Naive thymus-derived CD4-positive, alpha-beta T cell (primary cell): ENCODE measurements at regions not wholly inside any gene's neighbourhood (a gene's known extent, or its start where the extent isn't known, plus 50 kb on each side); places are given as distances from the start of the nearest gene placed in this dataset.

ENCODE experiments used
- ATAC-seq: fragments of 150-1000 bp; cut with Tn5 transposase; 2 replicates; pipeline ENCODE4 v1.10.0; 2021; ENCODE audit warnings: mild to moderate bottlenecking, moderate library complexity
- CTCF ChIA-PET: fragments of 350-600 bp; sonication (Branson Sonifier 250); formaldehyde crosslinking; loops from one replicate; lab custom pipeline; 2021; ENCODE audit warnings: antibody characterized with exemption; lab: Charles Lee
- POLR2A ChIA-PET: fragments of 350-600 bp; sonication (Branson Sonifier 250); formaldehyde crosslinking; loops from one replicate; lab custom pipeline; 2021; ENCODE audit warnings: antibody characterized with exemption, inconsistent platforms; lab: Charles Lee
- DNase-seq, 9 donors: peaks; one replicate each; pipeline versions ENCODE4 v3.0.0 to v3.0.0-alpha.2; 2020 to 2022; ENCODE audit warnings: mixed read lengths in 1 of 9
- H3K27ac ChIP-seq: one replicate; pipeline ENCODE4 v1.7.0; 2013; ENCODE audit warnings: mild to moderate bottlenecking, low read depth, low read length, moderate library complexity
- H3K27me3 ChIP-seq, 2 donors: one replicate each; pipeline ENCODE4 v1.7.0; 2013; ENCODE audit warnings: low read length in 2 of 2, mild to moderate bottlenecking in 2 of 2, moderate library complexity in 2 of 2; ENCODE audit not compliant: control insufficient read depth in 2 of 2, insufficient read depth in 2 of 2
- H3K36me3 ChIP-seq, 3 experiments: 1 replicate in 2 of 3; 2 replicates in 1 of 3; pipeline ENCODE4 v1.7.0; 2013; ENCODE audit warnings: low read length in 3 of 3, mild to moderate bottlenecking in 3 of 3, moderate library complexity in 1 of 3; ENCODE audit not compliant: insufficient read depth in 3 of 3, control insufficient read depth in 2 of 3
- H3K4me1 ChIP-seq, 2 donors: one replicate each; pipeline ENCODE4 v1.7.0; 2013; ENCODE audit warnings: low read length in 2 of 2, mild to moderate bottlenecking in 2 of 2, moderate library complexity in 1 of 2; ENCODE audit not compliant: control insufficient read depth in 2 of 2, insufficient read depth in 2 of 2
- H3K4me3 ChIP-seq: 2 replicates; pipeline ENCODE4 v1.7.0; 2013; ENCODE audit warnings: mild to moderate bottlenecking, low read length
- H3K9me3 ChIP-seq, 3 experiments: 1 replicate in 2 of 3; 2 replicates in 1 of 3; pipeline ENCODE4 v1.7.0; 2013; ENCODE audit warnings: low read length in 3 of 3; ENCODE audit not compliant: control insufficient read depth in 2 of 3
- H3K27ac Mint-ChIP-seq, 9 donors: one replicate each; pipeline ENCODE4 v1.8.0; 2020 to 2022; ENCODE audit warnings: mixed read lengths in 9 of 9, mild to moderate bottlenecking in 8 of 9, moderate library complexity in 5 of 9, inconsistent platforms in 2 of 9
- H3K27me3 Mint-ChIP-seq, 5 donors: one replicate each; pipeline ENCODE4 v1.8.0; 2021 to 2022; ENCODE audit warnings: mixed read lengths in 5 of 5, mild to moderate bottlenecking in 1 of 5
- H3K36me3 Mint-ChIP-seq, 5 donors: one replicate each; pipeline ENCODE4 v1.8.0; 2020 to 2022; ENCODE audit warnings: mixed read lengths in 5 of 5, mild to moderate bottlenecking in 3 of 5, inconsistent platforms in 1 of 5
- H3K4me1 Mint-ChIP-seq, 7 donors: one replicate each; pipeline ENCODE4 v1.8.0; 2020 to 2022; ENCODE audit warnings: mixed read lengths in 7 of 7, mild to moderate bottlenecking in 3 of 7, inconsistent platforms in 1 of 7
- H3K4me3 Mint-ChIP-seq, 10 donors: one replicate each; pipeline ENCODE4 v1.8.0; 2020 to 2022; ENCODE audit warnings: mild to moderate bottlenecking in 10 of 10, mixed read lengths in 10 of 10, moderate library complexity in 6 of 10, inconsistent platforms in 2 of 10
- H3K9me3 Mint-ChIP-seq, 11 donors: one replicate each; pipeline ENCODE4 v1.8.0; 2020 to 2022; ENCODE audit warnings: mixed read lengths in 11 of 11, mild to moderate bottlenecking in 4 of 11, inconsistent platforms in 1 of 11, moderate library complexity in 1 of 11
- intact Hi-C, 2 donors: fragments of 100-400 bp; cut with micrococcal nuclease; formaldehyde crosslinking; loops; one replicate each; pipeline ENCODE4 v1.15.1; 2023

GRCh38 chr1:93798291-93798690, 80.7 kb downstream of the DNTTIP2 start:
- Mint-ChIP-seq H3K36me3 (peaks cover 0 to 23% (median 8%) of the 10 kb centered on the region in 5 donors), H3K4me3 (no peak overlapping the region), H3K27ac (no peak overlapping the region), H3K9me3 (peaks cover 0 to 5% (median 0%) of the 10 kb centered on the region in 11 donors), H3K27me3 (peaks cover 0 to 23% (median 4%) of the 10 kb centered on the region in 5 donors), H3K4me1 (no peaks in the 10 kb centered on the region)
- intact Hi-C loops: no loop called here
- H3K4me1 ChIP-seq: no peaks in the 10 kb centered on the region
- no peaks in the 10 kb centered on the region for H3K27me3 ChIP-seq
- CTCF ChIA-PET: interaction anchor here (1.5 kb wide), 1 partner anchor 16 kb away, joined by 3 read pairs; no protein-coding TSS in a partner anchor
- no peaks in the 10 kb centered on the region for H3K36me3 ChIP-seq
- ATAC-seq (no peak), DNase-seq (no peak)
- no peak overlapping the region for H3K4me3 ChIP-seq
- no peaks in the 10 kb centered on the region for H3K9me3 ChIP-seq
- no peak overlapping the region for H3K27ac ChIP-seq
- POLR2A ChIA-PET: no interaction called here

GRCh38 chr1:93784538-93784937, 94.5 kb downstream of the DNTTIP2 start:
- POLR2A ChIA-PET: no interaction called here
- DNase-seq: no peak
- no peak for ATAC-seq
- Mint-ChIP-seq H3K9me3 (peaks cover 0 to 36% (median 14%) of the 10 kb centered on the region in 11 donors), H3K36me3 (peaks cover 0 to 11% (median 4%) of the 10 kb centered on the region in 5 donors), H3K4me3 (no peak overlapping the region), H3K27ac (no peak overlapping the region), H3K4me1 (no peaks in the 10 kb centered on the region), H3K27me3 (peaks cover 0 to 14% (median 0%) of the 10 kb centered on the region in 5 donors)
- no peak overlapping the region for H3K27ac ChIP-seq
- CTCF ChIA-PET: no interaction called here
- no peak overlapping the region for H3K4me3 ChIP-seq
- H3K9me3 ChIP-seq: peaks cover 0 to 13% (median 0%) of the 10 kb centered on the region in 3 experiments
- H3K36me3 ChIP-seq: no peaks in the 10 kb centered on the region
- H3K27me3 ChIP-seq: no peaks in the 10 kb centered on the region
- intact Hi-C loops: no loop called here
- no peaks in the 10 kb centered on the region for H3K4me1 ChIP-seq

DNA sequence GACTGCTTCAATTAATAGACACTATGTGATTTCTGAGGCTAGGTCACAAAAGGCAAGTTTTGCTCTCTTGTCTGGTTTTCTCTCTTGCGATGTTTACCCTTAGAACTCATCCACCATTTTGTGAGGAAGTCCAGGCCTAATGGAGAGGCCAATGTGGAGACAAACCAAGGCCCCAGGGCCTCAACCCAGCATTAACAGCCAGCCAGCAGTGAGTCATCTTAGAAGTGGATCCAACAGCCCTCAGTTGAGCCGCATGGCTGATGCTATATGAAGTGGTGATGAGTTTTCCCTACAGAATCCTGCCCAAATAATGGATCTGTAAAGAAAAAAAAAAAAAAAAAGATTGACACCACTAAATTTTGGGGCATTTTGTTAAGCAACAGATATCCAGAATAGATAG, 95.1 kb downstream of the DNTTIP2 start:
- Mint-ChIP-seq H3K9me3 (peaks cover 0 to 29% (median 7%) of the 10 kb centered on the region in 11 donors), H3K27me3 (peaks cover 0 to 11% (median 0%) of the 10 kb centered on the region in 5 donors), H3K36me3 (peaks cover 0 to 9% (median 4%) of the 10 kb centered on the region in 5 donors), H3K4me1 (no peaks in the 10 kb centered on the region), H3K27ac (no peak overlapping the region), H3K4me3 (no peak overlapping the region)
- no peaks in the 10 kb centered on the region for H3K27me3 ChIP-seq
- no peaks in the 10 kb centered on the region for H3K4me1 ChIP-seq
- peaks cover 0 to 6% (median 0%) of the 10 kb centered on the region in 3 experiments for H3K9me3 ChIP-seq
- no peak for ATAC-seq
- H3K36me3 ChIP-seq: no peaks in the 10 kb centered on the region
- ChIA-PET CTCF (no interaction called here), POLR2A (no interaction called here)
- no peak overlapping the region for H3K4me3 ChIP-seq
- no peak for DNase-seq
- intact Hi-C loops: no loop called here
- H3K27ac ChIP-seq: no peak overlapping the region

DNA sequence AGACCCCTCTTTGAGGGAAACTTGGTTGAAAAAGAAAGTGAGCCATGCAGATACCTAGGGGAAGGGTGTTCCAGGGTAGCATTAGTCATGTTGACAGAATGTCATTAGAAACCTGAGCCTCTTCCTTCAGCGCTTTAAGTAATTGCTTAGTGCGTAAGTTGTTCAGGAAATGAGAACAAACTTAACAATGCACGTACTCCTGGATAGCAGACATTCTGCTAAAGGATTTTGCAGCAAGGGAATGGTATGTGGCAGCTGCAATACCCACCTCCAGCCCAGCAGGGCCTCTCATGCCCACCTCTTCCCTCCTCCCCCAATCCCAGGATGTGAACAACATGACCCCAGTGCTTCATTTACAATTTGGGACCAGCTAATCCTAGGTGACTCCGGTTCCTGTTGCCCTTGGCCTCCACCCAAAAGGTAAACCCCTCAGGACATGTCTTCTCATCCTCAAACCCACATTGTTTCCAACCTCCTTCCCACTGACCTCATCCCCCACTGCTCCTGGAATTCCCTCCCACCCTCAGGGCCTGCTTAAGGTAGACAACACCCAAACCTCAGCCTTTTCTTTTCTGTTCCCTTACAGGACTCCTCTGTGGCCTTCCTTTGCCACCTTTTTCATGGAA, 98.0 kb upstream of the BCAR3 start:
- Histone ChIP-seq H3K4me1 (no peaks in the 10 kb centered on the region), H3K27ac (no peak overlapping the region), H3K4me3 (no peak overlapping the region), H3K9me3 (no peaks in the 10 kb centered on the region), H3K36me3 (no peaks in the 10 kb centered on the region), H3K27me3 (no peaks in the 10 kb centered on the region)
- no peak overlapping the region for H3K4me3 Mint-ChIP-seq
- intact Hi-C loops: no loop called here
- peaks cover 0 to 4% (median under 1%) of the 10 kb centered on the region in 5 donors for H3K36me3 Mint-ChIP-seq
- CTCF ChIA-PET: no interaction called here
- H3K4me1 Mint-ChIP-seq: no peaks in the 10 kb centered on the region
- POLR2A ChIA-PET: interaction anchor here (0.7 kb wide), 1 partner anchor 187 kb away, joined by 3 read pairs; no protein-coding TSS in a partner anchor
- H3K27ac Mint-ChIP-seq: no peak overlapping the region
- H3K27me3 Mint-ChIP-seq: peaks cover 0 to 15% (median 0%) of the 10 kb centered on the region in 5 donors
- H3K9me3 Mint-ChIP-seq: peaks cover 0 to 5% (median 0%) of the 10 kb centered on the region in 11 donors
- no peak for DNase-seq
- ATAC-seq: no peak

- ATAC-seq (no peak), DNase-seq (no peak)
- no peak overlapping the region for H3K4me3 ChIP-seq
- H3K9me3 Mint-ChIP-seq: peaks cover 0 to 5% (median 0%) of the 10 kb centered on the region in 11 donors
- no peak overlapping the region for H3K27ac ChIP-seq
- ChIA-PET POLR2A (no interaction called here), CTCF (no interaction called here)
- H3K27me3 ChIP-seq: no peaks in the 10 kb centered on the region
- H3K4me1 Mint-ChIP-seq: no peaks in the 10 kb centered on the region
- no peaks in the 10 kb centered on the region for H3K36me3 ChIP-seq
- intact Hi-C loops: no loop called here
- H3K27ac Mint-ChIP-seq: no peak overlapping the region
- H3K4me1 ChIP-seq: no peaks in the 10 kb centered on the region
- H3K36me3 Mint-ChIP-seq: peaks cover 0 to 4% (median 0%) of the 10 kb centered on the region in 5 donors
- peaks cover 0 to 18% (median 4%) of the 10 kb centered on the region in 5 donors for H3K27me3 Mint-ChIP-seq
- no peak overlapping the region for H3K4me3 Mint-ChIP-seq
- H3K9me3 ChIP-seq: no peaks in the 10 kb centered on the region
Measured at GRCh38 chr1:93778457-93778856, 96.8 kb upstream of the BCAR3 start.

DNA sequence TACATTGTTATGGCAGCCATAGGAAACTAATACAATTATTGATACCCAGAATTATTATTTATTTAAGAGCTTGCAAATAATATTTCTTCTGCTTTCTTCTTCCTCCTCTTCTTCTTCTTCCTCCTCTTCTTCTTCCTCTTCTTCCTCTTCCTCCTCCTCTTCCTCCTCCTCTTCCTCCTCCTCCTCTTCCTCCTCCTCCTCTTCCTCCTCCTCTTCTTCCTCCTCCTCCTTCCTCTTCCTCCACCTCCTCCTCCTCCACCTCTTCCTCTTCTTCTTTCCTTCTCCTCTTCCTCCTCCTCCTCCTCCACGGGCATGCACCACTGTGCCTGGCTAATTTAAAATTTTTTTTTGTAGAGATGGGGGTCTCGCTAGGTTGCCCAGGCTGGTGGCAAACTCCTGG, 95.6 kb upstream of the BCAR3 start:
- intact Hi-C loops: no loop called here
- Histone ChIP-seq H3K4me1 (no peaks in the 10 kb centered on the region), H3K27ac (no peak overlapping the region), H3K4me3 (no peak overlapping the region), H3K36me3 (no peaks in the 10 kb centered on the region), H3K9me3 (no peaks in the 10 kb centered on the region), H3K27me3 (no peaks in the 10 kb centered on the region)
- ATAC-seq (no peak), DNase-seq (no peak)
- CTCF ChIA-PET: no interaction called here
- no peak overlapping the region for H3K27ac Mint-ChIP-seq
- peaks cover 0 to 5% (median 0%) of the 10 kb centered on the region in 11 donors for H3K9me3 Mint-ChIP-seq
- no peaks in the 10 kb centered on the region for H3K4me1 Mint-ChIP-seq
- H3K27me3 Mint-ChIP-seq: peaks cover 0 to 18% (median 4%) of the 10 kb centered on the region in 5 donors
- H3K36me3 Mint-ChIP-seq: peaks cover 0 to 4% (median 0%) of the 10 kb centered on the region in 5 donors
- POLR2A ChIA-PET: no interaction called here
- H3K4me3 Mint-ChIP-seq: no peak overlapping the region

DNA sequence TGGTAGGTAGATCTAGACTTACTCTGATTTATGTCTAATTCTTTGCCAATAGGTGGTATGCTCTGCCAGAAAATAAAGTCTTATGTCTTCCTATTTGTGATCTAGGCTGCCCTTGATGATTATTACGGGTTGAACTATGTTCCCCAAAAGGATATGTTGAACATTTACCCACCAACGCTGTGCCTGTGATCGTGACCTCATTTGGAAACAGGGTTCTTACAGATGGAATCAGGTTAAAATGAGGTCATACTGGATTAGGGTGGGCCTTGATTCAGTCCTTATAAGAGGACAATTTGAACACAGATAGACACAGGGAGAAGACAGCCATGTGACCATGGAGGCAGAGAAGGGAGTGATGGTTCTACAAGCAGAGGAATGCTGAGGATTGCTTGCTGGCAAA, 95.1 kb upstream of the BCAR3 start:
- no peak overlapping the region for H3K27ac ChIP-seq
- no peaks in the 10 kb centered on the region for H3K9me3 ChIP-seq
- H3K27me3 ChIP-seq: no peaks in the 10 kb centered on the region
- peaks cover 0 to 21% (median 4%) of the 10 kb centered on the region in 5 donors for H3K27me3 Mint-ChIP-seq
- CTCF ChIA-PET: no interaction called here
- H3K36me3 Mint-ChIP-seq: peaks cover 0 to 4% (median 0%) of the 10 kb centered on the region in 5 donors
- intact Hi-C loops: loop anchor here in 1 of 2 donors (1.0 kb wide), 1 partner anchor 27 kb away; no protein-coding TSS in a partner anchor
- H3K4me3 Mint-ChIP-seq: no peak overlapping the region
- ATAC-seq (no peak), DNase-seq (no peak)
- POLR2A ChIA-PET: no interaction called here
- no peak overlapping the region for H3K4me3 ChIP-seq
- H3K9me3 Mint-ChIP-seq: peaks cover 0 to 5% (median 0%) of the 10 kb centered on the region in 11 donors
- H3K4me1 Mint-ChIP-seq: no peaks in the 10 kb centered on the region
- no peaks in the 10 kb centered on the region for H3K4me1 ChIP-seq
- no peak overlapping the region for H3K27ac Mint-ChIP-seq
- no peaks in the 10 kb centered on the region for H3K36me3 ChIP-seq
